H4 (cell line): ENCODE measurements at regions not wholly inside any gene's neighbourhood (a gene's known extent, or its start where the extent isn't known, plus 50 kb on each side); places are given as distances from the start of the nearest gene placed in this dataset.
"Not testable (repeated sequence)": the region's sequence is repeated elsewhere in the genome, so short reads cannot be mapped to it uniquely, and the experiment has no call there.

Experiments
- DNase-seq: peaks from one replicate; pipeline ENCODE4 v3.0.0-alpha.2; 2015; ENCODE audit warnings: low spot score

DNA sequence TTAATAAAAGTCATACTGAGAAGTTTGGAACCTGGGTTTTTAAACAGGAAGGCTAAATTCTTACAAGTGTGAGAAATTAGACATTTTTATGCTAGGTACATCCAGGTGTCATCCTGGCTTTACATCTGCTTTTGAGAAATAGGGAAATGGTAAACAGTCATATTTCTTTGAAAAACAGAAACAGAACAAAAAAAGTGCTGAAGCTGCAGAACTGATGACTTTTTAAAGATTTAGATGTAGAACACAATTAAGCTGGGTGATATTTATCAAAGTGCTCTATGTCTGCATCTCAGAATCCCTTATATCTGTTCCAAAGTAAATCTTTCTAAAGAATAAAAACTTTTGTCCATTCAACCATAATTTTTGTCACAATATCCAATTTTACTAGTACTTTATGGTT is 282.9 kb upstream of the ATXN7L3B start:
- DNase-seq, result no peak

DNA sequence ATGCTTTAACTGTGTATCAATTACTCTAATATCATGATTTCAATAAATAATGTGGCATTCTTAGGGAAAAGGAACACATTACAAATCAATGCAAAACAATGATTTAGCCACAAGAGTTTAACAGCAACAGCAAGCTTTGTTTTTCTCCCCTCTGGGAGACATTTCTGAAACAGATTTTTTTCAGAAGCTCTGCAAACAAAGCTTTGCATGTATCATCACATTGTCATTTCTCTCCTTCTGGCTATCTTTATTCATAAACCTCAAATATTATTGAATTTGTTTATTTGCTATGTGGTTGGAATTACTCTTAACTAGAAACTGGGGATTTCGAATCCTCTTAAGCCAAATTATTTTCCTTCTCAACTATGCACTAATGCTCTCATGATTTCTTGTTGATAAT is 278.4 kb upstream of the ATXN7L3B start:
- no peak for DNase-seq

DNA sequence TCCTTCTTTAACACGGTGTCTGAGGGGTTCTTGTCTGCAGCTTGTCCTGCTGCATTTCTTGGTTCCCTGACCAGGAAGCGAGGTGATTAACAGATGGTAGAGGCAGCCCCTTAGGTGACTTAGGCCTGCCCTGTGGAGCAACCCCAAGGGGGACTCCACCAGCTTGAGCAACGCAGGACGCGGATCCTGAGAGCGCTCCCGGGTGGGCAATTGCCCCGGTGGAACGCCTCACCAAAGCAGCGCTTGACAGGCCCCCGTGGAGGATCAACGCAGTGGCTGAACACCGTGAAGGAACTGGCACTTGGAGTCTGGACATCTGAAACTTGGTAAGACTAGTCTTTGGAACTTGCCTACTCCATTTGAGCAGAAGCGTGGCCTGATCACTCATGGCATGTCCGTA is 272.9 kb upstream of the ATXN7L3B start:
- no peak for DNase-seq

DNA sequence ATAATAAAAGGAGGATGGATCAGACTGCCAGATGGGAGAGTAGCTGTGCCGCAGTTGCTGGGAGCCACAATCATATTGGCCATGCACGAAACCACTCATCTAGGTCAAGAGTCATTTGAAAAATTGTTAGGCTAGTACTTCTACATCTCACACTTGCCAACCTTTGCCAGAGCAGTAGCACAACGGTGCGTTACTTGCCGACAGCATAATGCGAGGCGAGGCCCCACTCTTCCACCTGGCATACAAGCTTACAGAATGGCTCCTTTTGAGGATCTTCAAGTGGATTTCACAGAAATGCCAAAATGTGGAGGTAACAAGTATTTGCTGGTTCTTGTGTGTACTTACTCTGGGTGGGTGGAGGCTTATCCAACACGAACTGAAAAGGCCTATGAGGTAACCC is 268.3 kb upstream of the ATXN7L3B start:
- not testable (repeated sequence) for DNase-seq

DNA sequence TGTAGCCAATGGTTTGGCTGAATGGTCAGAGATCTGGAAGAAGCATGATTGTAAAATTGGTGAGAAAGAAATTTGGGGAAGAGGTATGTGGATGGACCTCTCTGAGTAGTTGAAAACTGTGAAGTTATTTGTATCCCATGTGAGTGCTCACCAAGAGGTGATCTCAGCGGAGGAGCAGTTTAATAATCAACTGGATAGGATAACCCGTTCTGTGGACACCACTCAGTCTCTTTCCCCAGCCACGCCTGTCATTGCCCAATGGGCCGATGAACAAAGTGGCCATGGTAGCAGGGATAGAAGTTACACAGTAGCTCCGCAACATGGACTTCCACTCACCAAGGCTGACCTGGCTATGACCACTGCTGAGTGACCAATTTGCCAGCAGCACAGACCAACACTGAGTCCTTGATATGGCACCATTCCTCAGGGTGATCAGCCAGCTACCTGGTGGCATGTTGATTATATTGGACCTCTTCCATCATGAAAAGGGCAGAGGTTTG is 257.4 kb upstream of the ATXN7L3B start:
- DNase-seq, result no peak

DNA sequence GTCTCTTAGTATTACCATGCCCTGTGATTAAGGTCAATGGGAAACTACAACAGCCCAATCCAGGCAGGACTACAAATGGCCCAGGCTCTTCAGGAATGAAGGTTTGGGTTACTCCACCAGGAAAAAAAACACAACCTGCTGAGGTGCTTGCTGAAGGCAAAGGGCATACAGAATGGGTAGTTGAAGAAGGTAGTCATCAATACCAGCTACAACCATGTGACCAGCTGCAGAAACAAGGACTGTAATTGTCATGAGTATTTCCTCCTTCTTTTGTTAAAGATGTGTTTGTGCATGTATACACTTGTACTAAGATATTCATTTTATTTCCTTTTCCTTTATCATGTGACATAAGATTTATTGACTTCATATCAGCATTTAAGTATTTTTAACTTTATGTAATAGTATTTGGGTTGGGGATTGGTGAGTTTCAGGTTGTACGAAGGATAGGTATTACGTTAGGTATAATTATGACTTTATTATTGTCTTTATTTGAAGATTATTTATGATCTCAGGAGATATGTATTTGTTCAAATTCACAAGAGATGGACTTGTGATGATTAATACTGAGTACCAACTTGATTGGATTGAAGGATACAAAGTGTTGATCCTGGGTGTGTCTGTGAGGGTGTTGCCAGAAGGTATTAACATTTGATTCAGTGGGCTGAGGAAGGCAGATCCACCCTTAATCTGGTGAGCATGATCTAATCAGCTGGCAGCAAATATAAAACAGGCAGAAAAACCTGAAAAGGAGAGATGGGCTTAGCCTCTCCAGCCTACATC is 256.0 kb upstream of the ATXN7L3B start:
- not testable (repeated sequence) for DNase-seq

DNA sequence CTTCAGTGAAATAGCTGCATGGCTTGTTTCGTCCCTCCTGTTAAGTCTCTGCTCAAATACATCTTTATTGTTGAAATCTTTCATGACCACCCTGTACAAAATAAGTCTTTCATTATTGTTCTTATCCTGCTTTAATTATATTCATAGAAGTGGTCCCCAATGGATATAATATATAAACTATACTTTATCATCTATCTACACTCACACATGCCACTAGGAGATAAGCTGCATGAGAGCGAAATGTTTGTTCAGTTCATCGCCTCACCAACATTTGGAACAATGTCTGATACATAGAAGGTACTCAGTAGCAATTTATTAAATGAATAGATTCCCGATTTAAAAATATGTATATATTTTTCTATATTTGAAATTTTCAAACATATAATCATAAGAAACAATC is 254.0 kb upstream of the ATXN7L3B start:
- DNase-seq, result no peak

DNA sequence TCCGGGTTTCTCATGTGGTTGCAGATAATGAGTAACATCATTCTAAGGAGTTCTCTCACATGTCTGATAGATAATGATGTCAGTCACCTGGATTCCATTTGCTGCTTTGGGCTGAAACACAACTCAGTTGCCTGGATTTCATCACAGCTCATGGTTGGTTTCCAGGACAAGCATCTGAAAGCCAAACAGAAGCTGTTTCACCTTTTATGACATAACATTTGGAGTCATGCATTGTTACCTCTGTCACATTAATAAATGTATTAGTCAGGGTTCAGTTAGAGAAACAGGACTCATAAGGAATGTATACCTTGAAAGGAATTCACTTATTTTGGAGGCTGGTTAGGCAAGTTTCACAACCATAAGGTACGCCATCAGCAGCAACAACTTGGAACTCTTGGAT is 251.9 kb upstream of the ATXN7L3B start:
- no peak for DNase-seq

DNA sequence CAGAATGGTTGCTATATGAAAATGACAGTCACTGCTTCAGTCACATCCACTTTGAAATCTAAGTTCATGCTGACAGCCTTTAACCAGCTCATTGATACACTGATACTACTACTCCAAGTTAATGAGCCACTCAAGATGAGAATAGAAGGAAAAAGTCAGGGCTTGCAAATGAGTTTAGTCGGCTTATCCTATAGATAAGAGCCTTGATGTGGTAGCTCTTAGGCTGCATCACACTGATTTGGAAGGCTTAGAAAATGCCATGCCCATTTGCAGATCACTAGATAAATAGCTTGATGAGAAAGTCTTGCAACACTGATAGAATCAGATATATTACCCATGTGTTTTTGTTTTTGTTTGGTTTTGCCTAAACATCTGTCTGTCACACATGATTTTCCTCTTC is 251.4 kb upstream of the ATXN7L3B start:
- DNase-seq, result no peak

DNA sequence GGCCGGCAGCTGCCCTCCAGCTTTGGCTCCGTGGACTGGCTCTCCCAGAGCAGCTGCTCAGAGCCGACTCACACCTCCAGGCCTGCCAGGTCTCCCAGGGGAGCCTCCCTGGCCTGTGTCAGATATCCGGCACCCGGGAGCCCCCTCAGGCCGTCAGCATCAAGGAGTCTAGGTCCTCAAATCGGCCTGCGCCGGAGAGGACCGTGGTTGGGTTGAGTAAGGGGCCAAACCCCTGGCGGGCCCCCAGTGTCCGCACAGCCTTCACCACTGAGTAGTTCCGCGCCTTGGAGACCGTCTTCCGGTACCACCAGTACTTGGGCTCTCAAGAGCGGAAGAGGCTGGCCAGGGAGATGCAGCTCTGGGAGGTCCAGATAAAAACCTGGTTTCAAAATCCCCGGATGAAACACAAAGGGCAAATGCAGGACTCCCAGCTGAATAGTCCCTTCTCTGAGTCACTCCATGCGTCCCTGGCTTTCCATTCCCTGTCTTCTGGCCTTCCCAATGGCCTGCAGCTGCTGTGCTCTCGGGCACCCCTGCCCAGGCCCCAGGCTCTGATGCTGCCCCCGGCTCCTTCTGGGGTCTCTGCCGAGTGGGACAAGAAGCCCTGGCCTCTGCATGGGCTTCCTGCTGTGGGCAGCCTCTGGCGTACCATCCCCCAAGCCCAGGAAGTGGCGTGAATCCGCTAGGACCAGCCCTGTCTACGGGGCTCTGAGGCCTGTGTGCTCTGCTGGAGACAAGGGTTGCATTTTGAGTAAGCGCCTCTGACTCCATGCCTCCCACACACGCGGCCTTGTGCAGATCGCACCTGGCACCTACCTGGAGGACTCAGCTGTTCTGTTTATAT is 245.1 kb upstream of the ATXN7L3B start:
- DNase-seq, result peak; percentile 91

DNA sequence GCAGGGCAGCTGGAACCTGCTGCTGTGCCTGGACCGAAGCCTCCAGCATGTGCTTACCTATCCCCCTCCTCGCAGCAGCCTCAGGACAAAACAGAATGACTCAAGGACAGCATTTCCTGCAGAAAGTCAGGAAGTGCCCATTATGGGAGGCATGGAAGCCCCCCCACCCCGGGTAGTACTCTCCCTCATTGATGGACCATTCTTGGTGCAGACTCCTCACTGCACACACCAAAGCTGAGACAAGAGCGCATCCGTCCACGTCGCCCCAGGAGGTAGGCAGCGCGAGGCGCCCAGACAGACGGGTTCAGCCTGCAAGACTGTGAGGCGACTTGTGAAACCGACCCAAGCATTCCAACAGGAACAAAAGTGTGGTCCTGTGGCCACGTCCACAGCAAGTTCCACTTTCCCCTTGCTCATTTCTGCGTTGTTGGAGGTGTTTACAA is 243.9 kb upstream of the ATXN7L3B start:
- peak; percentile 26 for DNase-seq

DNA sequence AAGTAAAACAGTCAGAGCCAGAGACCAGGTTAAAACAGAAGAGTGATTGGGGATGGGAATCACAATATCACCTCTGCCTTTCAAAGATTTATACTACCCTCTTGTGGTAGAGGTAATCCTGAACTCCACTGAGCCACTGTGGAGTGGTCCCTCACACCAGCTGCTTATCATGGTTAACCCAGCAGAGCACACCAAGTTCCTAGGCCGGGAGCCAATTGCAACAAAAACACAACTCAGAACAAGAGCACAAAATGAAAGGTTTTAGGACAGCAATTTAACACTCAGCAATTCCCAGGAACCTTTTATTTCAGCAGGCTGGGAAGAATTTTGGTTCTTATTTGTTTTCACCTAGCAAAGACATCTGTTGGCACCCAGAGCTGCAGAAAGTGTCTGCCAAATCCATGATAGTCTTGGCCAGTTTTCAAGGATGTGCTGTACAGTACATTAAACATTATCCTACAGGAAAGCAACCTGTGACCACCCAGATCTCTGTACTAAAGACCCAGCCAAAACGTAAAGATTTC is 220.5 kb upstream of the ATXN7L3B start:
- peak; percentile 70 for DNase-seq

DNA sequence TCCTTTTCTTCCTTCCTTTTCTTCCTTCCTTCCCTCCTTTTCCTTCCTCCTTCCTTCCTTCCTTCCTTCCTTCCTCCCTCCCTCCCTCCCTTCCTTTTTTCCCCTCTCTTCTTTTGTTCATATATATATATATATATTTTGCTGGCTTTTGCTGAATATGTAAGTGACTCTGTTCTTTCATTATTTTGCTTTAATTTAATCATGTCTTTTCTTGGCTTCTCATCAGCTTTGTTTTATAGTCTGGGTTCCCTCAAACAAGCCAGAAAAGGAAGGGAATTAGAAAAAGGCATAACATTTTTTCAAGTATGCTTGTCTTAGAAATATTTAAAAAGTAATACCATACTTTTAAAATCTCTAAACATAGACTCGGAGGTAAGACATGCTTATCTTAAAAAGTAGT is 219.9 kb upstream of the ATXN7L3B start:
- no peak for DNase-seq

DNA sequence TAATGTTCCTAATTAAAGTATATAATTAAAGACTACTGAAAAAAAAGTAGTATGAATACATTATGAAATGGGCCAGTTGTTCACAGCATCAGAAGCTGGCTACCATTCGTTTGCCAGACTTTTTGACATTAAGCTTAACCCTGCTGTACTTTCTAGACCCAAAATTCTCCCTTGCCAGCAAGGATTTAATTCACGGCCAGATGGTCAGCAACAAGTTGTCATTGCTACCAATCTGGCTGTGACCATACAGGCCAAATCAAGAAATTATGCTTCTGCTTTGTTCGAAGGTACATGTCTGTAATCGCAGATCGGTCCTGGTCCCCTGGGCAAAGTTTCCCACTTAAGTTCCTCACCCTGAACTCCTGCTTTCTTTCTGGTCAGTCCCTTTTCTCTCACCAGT is 217.7 kb upstream of the ATXN7L3B start:
- DNase-seq, result no peak

DNA sequence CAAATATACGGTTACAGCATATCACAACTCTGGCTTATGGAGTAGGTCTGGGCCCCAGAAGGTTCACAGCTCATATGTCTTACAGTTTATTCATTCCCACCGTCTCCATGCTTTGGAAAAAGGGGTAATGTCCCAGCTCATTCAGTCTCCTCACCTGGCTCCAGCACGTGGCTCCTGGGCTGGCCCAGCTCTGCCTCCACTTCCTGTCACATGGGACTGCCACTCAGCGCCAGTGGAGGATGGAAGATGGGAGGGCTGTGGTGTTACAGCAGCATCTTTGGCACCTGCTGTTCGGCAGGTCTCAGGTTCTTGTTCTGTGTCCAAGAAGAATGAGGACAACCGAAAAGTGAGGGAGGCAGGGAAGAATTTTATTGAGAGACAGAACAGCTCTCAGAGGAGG is 216.3 kb upstream of the ATXN7L3B start:
- DNase-seq, result no peak

DNA sequence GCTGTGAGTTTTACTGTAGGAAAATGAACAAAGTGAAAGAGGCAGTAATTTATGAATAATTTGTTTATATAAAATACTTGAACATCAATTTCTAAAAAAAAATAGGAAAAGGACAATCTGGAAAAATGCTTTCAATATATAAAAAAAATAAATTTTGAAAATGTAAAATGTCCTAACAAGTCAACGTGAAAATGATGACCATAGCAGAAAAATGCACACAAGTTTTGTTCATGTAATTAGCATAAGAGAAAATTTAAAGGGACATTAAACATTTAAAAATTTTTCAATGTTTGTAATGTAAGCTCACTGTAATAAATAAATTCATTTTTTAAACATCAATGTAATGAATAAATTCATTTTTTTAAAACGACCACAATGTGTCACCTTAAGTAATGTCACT is 214.8 kb upstream of the ATXN7L3B start:
- no peak for DNase-seq

DNA sequence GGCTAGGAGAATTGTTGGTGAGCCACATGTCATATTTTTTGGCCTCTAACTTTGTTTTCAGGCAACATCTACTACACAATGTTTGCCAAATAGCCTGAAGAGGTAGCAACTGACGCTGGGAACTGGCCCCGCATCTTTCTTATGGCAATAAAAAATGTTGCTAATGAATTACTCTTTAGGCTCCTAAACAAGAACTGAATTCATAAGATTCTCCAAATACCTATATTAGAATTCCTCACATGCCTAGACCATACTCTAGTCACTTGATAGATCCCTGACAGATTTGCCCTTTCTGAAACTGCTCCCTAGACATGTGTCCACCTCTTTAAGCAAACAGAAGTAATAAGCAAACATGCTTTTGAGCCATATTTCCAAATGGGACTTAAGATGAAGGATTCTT is 209.0 kb upstream of the ATXN7L3B start:
- no peak for DNase-seq

DNA sequence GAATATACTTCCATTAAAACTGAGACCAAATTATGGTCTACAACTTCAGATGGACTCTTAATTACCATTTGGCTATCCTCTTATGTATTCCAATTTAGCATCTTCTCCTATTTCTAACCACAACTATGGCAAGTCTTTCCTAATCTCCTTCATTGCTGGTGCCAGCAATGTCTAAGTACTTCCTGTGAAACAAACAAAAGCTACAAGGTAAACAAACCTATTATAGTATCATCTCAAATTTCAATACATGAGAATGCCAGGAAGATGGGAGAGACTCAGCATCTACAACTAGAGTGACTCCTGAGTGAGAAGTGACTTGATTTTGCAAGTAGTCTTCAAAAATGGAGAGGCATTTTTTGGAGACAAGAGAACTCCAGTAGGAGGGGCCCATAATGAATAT is 202.9 kb upstream of the ATXN7L3B start:
- peak; percentile 60 for DNase-seq

DNA sequence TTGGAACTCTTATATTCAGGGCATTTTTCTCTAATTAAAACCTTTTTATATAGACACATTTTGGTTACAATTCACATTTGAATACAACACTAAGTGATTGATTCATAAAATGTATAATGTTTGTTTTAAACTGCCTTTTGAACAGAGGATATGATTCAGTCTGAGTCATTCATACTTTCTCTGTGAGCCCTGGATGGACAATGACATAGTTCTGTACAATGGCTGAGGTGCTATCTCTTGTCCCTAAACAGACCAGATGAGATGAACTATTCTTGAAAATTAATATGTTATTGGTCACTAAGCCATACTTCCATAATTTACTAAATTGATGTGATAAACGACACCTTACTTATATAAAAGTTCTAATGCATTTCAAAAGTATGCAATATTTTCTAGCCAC is 199.7 kb upstream of the ATXN7L3B start:
- peak; percentile 22 for DNase-seq

DNA sequence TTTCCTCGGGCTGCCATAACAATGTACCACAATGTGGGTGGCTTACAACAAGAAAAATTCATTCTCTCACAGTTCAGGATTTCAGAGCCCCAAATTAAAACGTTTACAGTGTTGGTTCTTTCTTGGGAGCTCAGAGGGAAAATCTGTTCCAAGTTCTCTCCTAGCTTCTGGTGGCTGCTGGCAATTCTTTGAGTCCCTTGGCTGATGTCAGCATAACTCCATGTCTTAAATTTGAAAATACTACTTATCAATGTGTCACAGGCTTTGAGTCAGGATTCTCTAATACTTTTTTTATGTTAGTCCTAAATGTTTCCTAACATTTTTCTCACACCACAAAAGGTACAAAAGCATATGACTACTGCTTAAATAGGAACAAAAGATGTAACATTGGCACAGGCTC is 198.4 kb upstream of the ATXN7L3B start:
- DNase-seq, result no peak

DNA sequence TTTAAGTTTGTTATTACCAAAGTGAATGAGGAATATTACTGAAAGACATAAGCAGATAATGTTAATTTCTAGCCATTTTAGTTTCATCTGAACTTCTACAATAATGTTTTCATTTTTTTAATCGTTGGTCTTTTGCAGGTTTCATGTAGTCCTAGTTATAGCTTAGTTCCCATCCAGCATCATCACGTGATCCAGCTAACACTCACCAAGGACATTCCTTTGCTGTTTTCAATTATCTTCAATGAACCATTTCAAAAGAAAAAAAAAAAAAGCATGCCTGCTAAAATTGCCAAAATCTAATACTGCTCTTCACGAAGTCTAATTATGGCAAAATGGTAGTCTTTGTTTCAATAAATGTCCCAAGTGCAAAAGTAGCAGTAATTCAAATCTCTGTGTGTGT is 187.7 kb upstream of the ATXN7L3B start:
- peak; percentile 11 for DNase-seq

DNA sequence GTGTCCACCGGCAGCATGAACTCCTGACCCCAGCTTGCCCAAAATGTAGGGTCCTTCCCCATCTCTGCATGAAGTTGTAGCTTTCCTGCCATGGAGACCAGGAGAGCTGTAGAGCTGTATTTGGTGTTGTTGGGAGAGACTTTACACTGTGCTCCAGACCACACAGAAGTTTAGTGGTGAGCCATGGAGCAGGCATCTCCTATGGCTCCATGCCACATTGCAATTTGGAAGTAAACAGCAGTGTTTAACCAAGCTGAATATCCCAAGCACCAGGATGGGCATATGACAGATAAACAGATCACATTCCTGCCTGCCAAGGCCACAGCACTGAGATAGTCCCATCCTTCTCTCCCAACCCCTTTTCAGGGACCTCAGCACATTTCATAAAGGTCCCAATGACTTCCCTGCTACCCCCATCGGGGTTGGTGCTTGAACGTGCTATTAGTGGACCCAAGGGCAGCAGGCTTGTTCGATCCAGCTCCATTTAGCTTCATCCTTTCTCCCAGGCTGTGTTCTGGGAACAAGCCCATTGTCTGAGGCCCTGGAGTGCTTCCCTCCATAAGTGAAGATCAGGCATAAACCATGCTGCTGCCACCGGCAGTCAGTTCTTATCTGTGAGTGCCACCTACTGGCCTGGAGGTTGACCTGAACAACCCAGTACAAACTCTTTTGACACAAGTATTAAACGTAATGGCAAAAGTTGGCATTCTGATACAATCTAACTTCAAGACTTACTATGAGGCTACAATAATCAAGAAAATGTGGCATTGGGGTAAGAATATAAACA is 172.3 kb upstream of the ATXN7L3B start:
- peak; percentile 80 for DNase-seq
